MM.1S (cell line): ENCODE measurements at regions not wholly inside any gene's neighbourhood (a gene's known extent, or its start where the extent isn't known, plus 50 kb on each side); places are given as distances from the start of the nearest gene placed in this dataset.

ENCODE experiments used
- EZH2 ChIP-seq: fragments of 300-600 bp; sonication (generic); optimal IDR thresholded peaks from 2 replicates; pipeline ENCODE3; 2017; ENCODE audit warnings: low read depth, mild to moderate bottlenecking, antibody characterized with exemption, low read length, mixed read lengths
- EZH2phosphoT487 ChIP-seq: fragments of 300-600 bp; sonication (generic); IDR thresholded peaks from 2 replicates; pipeline ENCODE4 v1.6.1; 2018; ENCODE audit warnings: antibody characterized with exemption, low read length
- TF ChIP-seq, protein P1 (sequence below): fragments of 300-600 bp; sonication (generic); IDR thresholded peaks from 2 replicates; pipeline ENCODE4 v1.5.1; 2016; ENCODE audit warnings: antibody characterized with exemption, low read length, mixed read lengths

DNA sequence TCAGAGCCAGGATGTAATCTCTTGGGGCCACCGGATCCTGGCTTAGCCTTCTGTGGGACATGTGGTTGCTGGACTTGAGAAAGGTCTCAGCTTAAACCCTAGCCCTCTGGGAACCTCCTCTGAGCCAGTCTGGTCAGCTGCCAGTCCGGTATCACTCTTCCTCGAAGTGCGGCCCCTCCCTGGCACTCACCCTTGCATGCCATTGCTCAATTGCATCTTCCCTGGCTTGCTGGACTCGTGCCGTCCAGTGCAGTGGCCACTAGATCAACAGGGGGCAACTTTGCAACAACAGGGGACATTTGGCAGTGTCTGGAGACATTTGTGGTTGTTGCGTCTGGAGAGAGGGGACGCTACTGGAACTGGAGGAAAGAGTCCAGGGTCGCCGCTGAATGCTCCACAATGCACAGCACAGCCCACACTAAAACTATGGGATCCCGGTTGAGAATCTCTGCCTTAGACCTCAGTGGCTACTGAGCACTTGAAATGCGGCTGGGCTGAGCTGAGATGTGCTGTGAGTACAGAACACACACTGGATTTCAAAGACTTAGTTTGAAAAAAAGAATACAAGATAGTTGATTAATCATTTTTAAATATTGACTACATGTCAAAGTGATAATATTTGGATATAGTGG lies 152.1 kb downstream of the TFAP2C start:
- TF ChIP-seq, protein P1, sequence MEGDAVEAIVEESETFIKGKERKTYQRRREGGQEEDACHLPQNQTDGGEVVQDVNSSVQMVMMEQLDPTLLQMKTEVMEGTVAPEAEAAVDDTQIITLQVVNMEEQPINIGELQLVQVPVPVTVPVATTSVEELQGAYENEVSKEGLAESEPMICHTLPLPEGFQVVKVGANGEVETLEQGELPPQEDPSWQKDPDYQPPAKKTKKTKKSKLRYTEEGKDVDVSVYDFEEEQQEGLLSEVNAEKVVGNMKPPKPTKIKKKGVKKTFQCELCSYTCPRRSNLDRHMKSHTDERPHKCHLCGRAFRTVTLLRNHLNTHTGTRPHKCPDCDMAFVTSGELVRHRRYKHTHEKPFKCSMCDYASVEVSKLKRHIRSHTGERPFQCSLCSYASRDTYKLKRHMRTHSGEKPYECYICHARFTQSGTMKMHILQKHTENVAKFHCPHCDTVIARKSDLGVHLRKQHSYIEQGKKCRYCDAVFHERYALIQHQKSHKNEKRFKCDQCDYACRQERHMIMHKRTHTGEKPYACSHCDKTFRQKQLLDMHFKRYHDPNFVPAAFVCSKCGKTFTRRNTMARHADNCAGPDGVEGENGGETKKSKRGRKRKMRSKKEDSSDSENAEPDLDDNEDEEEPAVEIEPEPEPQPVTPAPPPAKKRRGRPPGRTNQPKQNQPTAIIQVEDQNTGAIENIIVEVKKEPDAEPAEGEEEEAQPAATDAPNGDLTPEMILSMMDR = no peak
- TF ChIP-seq EZH2 = no peak
- no peak for TF ChIP-seq EZH2phosphoT487
